Mucosa of descending colon (tissue), 3 donors: ENCODE measurements at regions not wholly inside any gene's neighbourhood (a gene's known extent, or its start where the extent isn't known, plus 50 kb on each side); places are given as distances from the start of the nearest gene placed in this dataset.

ENCODE experiments used
- ATAC-seq: fragments of 200-7000 bp; cut with Tn5 transposase; one replicate; pipeline ENCODE4 v1.9.1; 2020; ENCODE audit warnings: mild to moderate bottlenecking, moderate library complexity
- DNase-seq, 3 donors: peaks; one replicate each; pipeline ENCODE4 v3.0.0-alpha.2; 2020
- H3K36me3 ChIP-seq: fragments of 200-600 bp; one replicate; pipeline ENCODE4 v1.8.0; 2021; ENCODE audit warnings: low read depth, mild to moderate bottlenecking
- H3K4me1 ChIP-seq: fragments of 200-600 bp; one replicate; pipeline ENCODE4 v1.8.0; 2021; ENCODE audit warnings: low read depth, mild to moderate bottlenecking
- H3K4me3 ChIP-seq: fragments of 200-600 bp; one replicate; pipeline ENCODE4 v1.8.0; 2021; ENCODE audit warnings: mild to moderate bottlenecking
- H3K9me3 ChIP-seq: fragments of 200-600 bp; one replicate; pipeline ENCODE4 v1.8.0; 2021; ENCODE audit warnings: mild to moderate bottlenecking
- CTCF ChIP-seq: fragments of 200-600 bp; IDR thresholded peaks from one replicate; pipeline ENCODE4 v1.8.0; 2022; ENCODE audit warnings: antibody characterized with exemption, mild to moderate bottlenecking
- intact Hi-C, 2 donors: fragments of 100-400 bp; cut with DNase I in 1 of 2; cut with micrococcal nuclease in 1 of 2; formaldehyde crosslinking; loops; one replicate each; pipeline versions ENCODE4 v1.11.0 to v1.11.1; 2022; cut with DNase I, micrococcal nuclease
- donor health status: DM: no; HTN: no; CAD: no; lungs with moderate emphysema.
- donor health status: DM: no; HTN: no; CAD: no.
- donor health status: DM: no; HTN: yes; CAD: no.

- no peak for DNase-seq
- no peak for ATAC-seq
- Histone ChIP-seq H3K4me1 (no peaks in the 10 kb centered on the region), H3K9me3 (no peaks in the 10 kb centered on the region), H3K4me3 (no peak overlapping the region), H3K36me3 (no peaks in the 10 kb centered on the region)
- TF ChIP-seq CTCF, result no peak
- intact Hi-C loops, result no loop called here
These were observed 260.9 kb downstream of the SLC7A11 start for GRCh38 chr4:137981277-137981676.

GRCh38 chr4:137980641-137981040, 261.5 kb downstream of the SLC7A11 start:
- no peak overlapping the region for H3K4me3 ChIP-seq
- intact Hi-C loops, result no loop called here
- no peak for DNase-seq

GRCh38 chr4:137979938-137980337, 262.2 kb downstream of the SLC7A11 start:
- no peaks in the 10 kb centered on the region for H3K4me1 ChIP-seq
- no peak for DNase-seq
- no peak for TF ChIP-seq CTCF
- ATAC-seq, result no peak
- H3K36me3 ChIP-seq, result no peaks in the 10 kb centered on the region
- intact Hi-C loops, result no loop called here
- no peak overlapping the region for H3K4me3 ChIP-seq
- no peaks in the 10 kb centered on the region for H3K9me3 ChIP-seq

More at GRCh38 chr4:137980641-137981040, 261.5 kb downstream of the SLC7A11 start:
- no peaks in the 10 kb centered on the region for H3K4me1 ChIP-seq
- H3K9me3 ChIP-seq, result no peaks in the 10 kb centered on the region
- no peaks in the 10 kb centered on the region for H3K36me3 ChIP-seq
- TF ChIP-seq CTCF, result no peak
- no peak for ATAC-seq

- no peaks in the 10 kb centered on the region for H3K4me1 ChIP-seq
- no peaks in the 10 kb centered on the region for H3K9me3 ChIP-seq
- H3K36me3 ChIP-seq, result no peaks in the 10 kb centered on the region
- ATAC-seq, result no peak
- no peak for TF ChIP-seq CTCF
- no peak overlapping the region for H3K4me3 ChIP-seq
- intact Hi-C loops, result no loop called here
- no peak for DNase-seq
These were observed 273.0 kb downstream of the SLC7A11 start for GRCh38 chr4:137968956-137969678.

GRCh38 chr4:137967480-137968190, 274.5 kb downstream of the SLC7A11 start:
- Histone ChIP-seq H3K36me3 (no peaks in the 10 kb centered on the region), H3K4me3 (no peak overlapping the region), H3K9me3 (no peaks in the 10 kb centered on the region), H3K4me1 (no peaks in the 10 kb centered on the region)
- ATAC-seq (no peak), DNase-seq (no peak)
- intact Hi-C loops, result no loop called here
- no peak for TF ChIP-seq CTCF
